K562 (cell line): ENCODE measurements at regions not wholly inside any gene's neighbourhood (a gene's known extent, or its start where the extent isn't known, plus 50 kb on each side); places are given as distances from the start of the nearest gene placed in this dataset.
"Not testable (repeated sequence)": the region's sequence is repeated elsewhere in the genome, so short reads cannot be mapped to it uniquely, and the experiment has no call there.

ENCODE experiments used
- ATAC-seq: fragments of 200-7000 bp; cut with Tn5 transposase; 3 replicates; pipeline ENCODE4 v1.9.1; 2020; ENCODE audit warnings: moderate library complexity
- BruUV-seq: library from RNA; stranded (reverse); fragments of 400-500 nt; replicated peaks from 2 replicates; lab custom pipeline; 2021; lab: Mats Ljungman, UMichigan
- CTCF ChIA-PET: fragments of 300-600 bp; formaldehyde crosslinking; extraction: SDS; loops from one replicate; lab custom pipeline; 2021; ENCODE audit warnings: low intra/inter-chr PET ratio; lab: Yijun Ruan, JAX
- POLR2A ChIA-PET: fragments of 300-600, 350-650 bp; sonication (Branson Sonifier 250); formaldehyde crosslinking; extraction: SDS; loops from one replicate; lab custom pipeline; 2021; ENCODE audit warnings: antibody characterized with exemption, inconsistent platforms; lab: Yijun Ruan, JAX
- DNase-seq, 4 experiments: peaks; one replicate each; pipeline versions ENCODE4 v3.0.0 to v3.0.0-alpha.2; 2011 to 2018; ENCODE audit warnings: low spot score in 3 of 4, mixed read lengths in 3 of 4; ENCODE audit errors: extremely low read depth in 1 of 4
- FAIRE-seq: peaks from 2 replicates; lab custom pipeline; 2011; peaks lifted over from hg19 to GRCh38; lab: Jason Lieb, UNC
- H2AFZ ChIP-seq: 2 replicates; pipeline ENCODE4 v1.6.0; 2011; ENCODE audit warnings: low read depth, low read length, control low read depth, inconsistent platforms
- H3K27ac ChIP-seq: fragments of 200-600 bp; 3 replicates; pipeline ENCODE4 v1.8.0; 2011; ENCODE audit warnings: low read depth, mild to moderate bottlenecking, control low read depth, inconsistent platforms, low read length, moderate library complexity, mixed read lengths; ENCODE audit errors: extremely low read depth
- H3K27me3 ChIP-seq, 2 experiments: fragments of 300-600 bp in 1 of 2; 2 replicates in 1 of 2; 3 replicates in 1 of 2; pipeline versions ENCODE4 v1.6.0 to v1.8.0; 2011; ENCODE audit warnings: inconsistent platforms in 2 of 2, low read length in 2 of 2, mild to moderate bottlenecking in 1 of 2, mixed read lengths in 1 of 2, moderate library complexity in 1 of 2; ENCODE audit not compliant: control insufficient read depth in 2 of 2, insufficient read depth in 2 of 2
- H3K36me3 ChIP-seq: fragments of 300-600 bp; 3 replicates; pipeline ENCODE4 v1.8.0; 2011; ENCODE audit warnings: mild to moderate bottlenecking, low read length, inconsistent platforms; ENCODE audit not compliant: control insufficient read depth, insufficient read depth
- H3K4me1 ChIP-seq, 2 experiments: fragments of 200-600 bp in 1 of 2; replicated peaks in 1 of 2; 2 replicates in 1 of 2; 3 replicates in 1 of 2; pipeline versions ENCODE4 v1.5.1 to v1.8.0; 2011; ENCODE audit warnings: inconsistent platforms in 2 of 2, low read length in 2 of 2, mild to moderate bottlenecking in 1 of 2, mixed read lengths in 1 of 2, moderate library complexity in 1 of 2; ENCODE audit not compliant: control insufficient read depth in 2 of 2, insufficient read depth in 2 of 2
- H3K4me2 ChIP-seq: 2 replicates; pipeline ENCODE4 v1.6.1; 2011; ENCODE audit warnings: low read length, control low read depth, inconsistent platforms, mixed read lengths; ENCODE audit not compliant: insufficient read depth
- H3K4me3 ChIP-seq: fragments of 200-600 bp; sonication (generic), shearing (Covaris generic); 2 replicates; pipeline ENCODE4 v1.5.1; 2016; ENCODE audit warnings: control low read depth, inconsistent platforms
- H3K79me2 ChIP-seq: fragments of 200-600 bp; 3 replicates; pipeline ENCODE4 v1.8.0; 2011; ENCODE audit warnings: low read length, inconsistent platforms; ENCODE audit not compliant: control insufficient read depth, insufficient read depth
- H3K9ac ChIP-seq, 2 experiments: 2 replicates each; pipeline versions ENCODE4 v1.6.0 to v1.6.1; 2011; ENCODE audit warnings: low read depth in 2 of 2, low read length in 2 of 2, control low read depth in 1 of 2, inconsistent platforms in 1 of 2, mild to moderate bottlenecking in 1 of 2, mixed read lengths in 1 of 2; ENCODE audit not compliant: insufficient read depth in 1 of 2
- H3K9me1 ChIP-seq: one replicate; pipeline ENCODE4 v1.6.0; 2011; ENCODE audit warnings: inconsistent platforms, mild to moderate bottlenecking, low read length, moderate library complexity; ENCODE audit not compliant: control insufficient read depth, insufficient read depth
- H3K9me3 ChIP-seq: replicated peaks from 2 replicates; pipeline ENCODE4 v1.5.1; 2011; ENCODE audit warnings: low read depth, low read length, inconsistent platforms; ENCODE audit not compliant: control insufficient read depth, insufficient read depth
- H4K20me1 ChIP-seq: replicated peaks from 2 replicates; pipeline ENCODE4 v1.6.1; 2011; ENCODE audit warnings: low read length, inconsistent platforms, mixed read lengths; ENCODE audit not compliant: control insufficient read depth, insufficient read depth
- FOSL1 ChIP-seq: fragments of 200-800 bp; sonication (Bioruptor generic); conservative IDR thresholded peaks from 2 replicates; pipeline ENCODE4 v1.6.1; 2016; ENCODE audit warnings: missing genetic modification characterization, missing compliant biosample characterization
- JUND ChIP-seq, 2 experiments: IDR thresholded peaks; 2 replicates in 1 of 2; 3 replicates in 1 of 2; pipeline ENCODE4 v1.6.1; 2011; ENCODE audit warnings: borderline replicate concordance in 2 of 2, low read depth in 2 of 2, low read length in 2 of 2, improper control_type of control experiment in 1 of 2, missing biosample characterization in 1 of 2, missing genetic modification characterization in 1 of 2, missing genetic modification reagents in 1 of 2
- WGBS: fragments of 100-300 bp; shearing (Covaris generic); methylation state at CpG from one replicate; pipeline ENCODE4 v1.1.6; 2016; ENCODE audit warnings: low coverage, mixed read lengths; ENCODE audit not compliant: insufficient coverage; ENCODE audit errors: missing lambda C conversion rate; 5-methylcytosine and 5-hydroxymethylcytosine counted together
- in situ Hi-C: fragments of 300-500 bp; cut with MboI; formaldehyde crosslinking; loops from 4 replicates; pipeline ENCODE4 v1.15.0; 2018; ENCODE audit warnings: inconsistent platforms, mixed read lengths
- intact Hi-C: fragments of 100-400 bp; cut with micrococcal nuclease; formaldehyde crosslinking; loops from 2 replicates; pipeline ENCODE4 v1.14.2; 2022

DNA sequence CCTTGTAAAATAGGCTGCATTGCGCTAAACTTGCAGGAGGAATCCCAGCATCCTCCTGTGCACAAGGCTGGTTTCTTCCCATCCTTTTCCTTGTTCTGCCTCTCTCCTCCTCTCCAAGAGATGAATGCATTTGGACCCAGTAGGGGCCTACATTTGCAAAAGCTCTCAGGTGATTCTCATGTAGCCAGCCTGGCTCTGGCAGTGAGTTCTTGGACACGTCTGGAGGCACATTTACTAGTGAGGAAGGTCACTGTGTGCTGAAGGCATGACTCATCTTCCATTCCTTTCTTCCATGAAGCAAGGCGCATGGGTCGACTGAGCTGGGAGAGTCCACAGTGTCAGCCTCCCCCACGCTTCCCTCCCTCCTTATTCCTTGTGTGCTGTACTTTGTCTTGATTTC is 73.8 kb upstream of the KRTAP5-11 start:
- not testable (repeated sequence) for H2AFZ ChIP-seq; H4K20me1 ChIP-seq; H3K9me1 ChIP-seq; TF ChIP-seq JUND (tag; IDR thresholded peaks at IDR 0.05; ENCODE audit: borderline replicate concordance, low read depth, low read length)
- TF ChIP-seq FOSL1 (tag) (peak; percentile 48), JUND (IDR thresholded peaks at IDR 0.05; ENCODE audit: borderline replicate concordance, low read depth, low read length) (0 out of 2 replicates have a peak, but pooled peaks have one; percentile 8)
- TF ChIP-seq, all 486 proteins: peak for 2; not testable (repeated sequence) for 484
- POLR2A ChIA-PET, H3K79me2 ChIP-seq, FAIRE-seq, CTCF ChIA-PET, H3K9ac ChIP-seq, BruUV-seq, in situ Hi-C loops, intact Hi-C loops, H3K27ac ChIP-seq, DNase-seq, ATAC-seq, H3K4me2 ChIP-seq, H3K4me3 ChIP-seq, H3K4me1 ChIP-seq, H3K36me3 ChIP-seq, H3K9me3 ChIP-seq, H3K27me3 ChIP-seq: not testable (repeated sequence)
- WGBS: 10% methylated on average over 2 of the region's 5 CpGs

DNA sequence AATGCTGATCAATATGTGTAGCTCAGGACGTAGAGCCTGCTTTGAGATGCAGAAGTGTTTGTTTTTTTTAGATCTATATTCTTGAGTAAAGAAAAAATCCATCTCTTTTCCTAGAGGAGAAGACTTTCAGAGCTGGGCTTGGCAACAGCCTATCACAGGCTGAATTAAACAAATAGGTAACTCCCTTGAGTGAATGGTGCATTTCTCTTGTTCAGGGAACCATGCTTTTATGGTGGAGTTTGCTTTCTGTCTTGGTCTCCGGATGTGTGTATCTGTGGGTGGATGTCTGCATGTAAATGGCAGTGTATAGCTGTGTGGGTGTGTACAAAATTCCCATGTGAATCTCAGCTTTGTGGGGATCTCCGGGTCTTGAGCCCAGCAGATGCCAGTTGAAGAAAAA is 82.3 kb upstream of the KRTAP5-11 start:
- ATAC-seq, H3K4me1 ChIP-seq, H3K9me3 ChIP-seq, FAIRE-seq, BruUV-seq, DNase-seq, H2AFZ ChIP-seq, intact Hi-C loops, H3K79me2 ChIP-seq, H3K9ac ChIP-seq, in situ Hi-C loops, POLR2A ChIA-PET, H3K27me3 ChIP-seq, H3K36me3 ChIP-seq, H3K4me2 ChIP-seq, H3K9me1 ChIP-seq, CTCF ChIA-PET, H3K4me3 ChIP-seq, H4K20me1 ChIP-seq, H3K27ac ChIP-seq: not testable (repeated sequence)
- 0% methylated on average over 2 of the region's 3 CpGs for WGBS
